Chondrocyte (in vitro differentiated cells): ENCODE measurements at regions not wholly inside any gene's neighbourhood (a gene's known extent, or its start where the extent isn't known, plus 50 kb on each side); places are given as distances from the start of the nearest gene placed in this dataset.
A peak's percentile ranks its signal among the peaks of the same experiment; 100 is the strongest.

Source experiments
- DNase-seq: peaks from one replicate; pipeline ENCODE4 v3.0.0; 2021; ENCODE audit warnings: mixed read lengths, low spot score
- H3K27ac Mint-ChIP-seq: one replicate; pipeline ENCODE4 v1.8.0; 2021; ENCODE audit warnings: mild to moderate bottlenecking, moderate library complexity, mixed read lengths; ENCODE audit not compliant: unreplicated experiment
- H3K27me3 Mint-ChIP-seq: 2 replicates; pipeline ENCODE4 v1.8.0; 2021; ENCODE audit warnings: low read depth, mixed read lengths
- H3K36me3 Mint-ChIP-seq: 2 replicates; pipeline ENCODE4 v1.8.0; 2021; ENCODE audit warnings: low read depth, mixed read lengths
- H3K4me1 Mint-ChIP-seq: 2 replicates; pipeline ENCODE4 v1.8.0; 2021; ENCODE audit warnings: low read depth, mild to moderate bottlenecking, mixed read lengths
- H3K4me3 Mint-ChIP-seq: one replicate; pipeline ENCODE4 v1.8.0; 2021; ENCODE audit warnings: mild to moderate bottlenecking, moderate library complexity, mixed read lengths; ENCODE audit not compliant: unreplicated experiment
- H3K9me3 Mint-ChIP-seq: 2 replicates; pipeline ENCODE4 v1.8.0; 2021; ENCODE audit warnings: low read depth, mixed read lengths
- CTCF ChIP-seq: fragments of 200-600 bp; sonication (generic); IDR thresholded peaks from 2 replicates; pipeline ENCODE4 v1.5.0; 2021; ENCODE audit warnings: antibody characterized with exemption, mild to moderate bottlenecking, moderate library complexity

GRCh38 chr15:39511000-39511915 is 69.6 kb upstream of the THBS1 start:
- peak; percentile 13 for TF ChIP-seq CTCF
- DNase-seq = no peak
- Mint-ChIP-seq H3K27me3 (no peaks in the 10 kb centered on the region), H3K9me3 (peaks cover 6% of the 10 kb centered on the region), H3K27ac (peak overlapping the region; percentile 55), H3K36me3 (no peaks in the 10 kb centered on the region), H3K4me1 (peaks cover 33% of the 10 kb centered on the region), H3K4me3 (peak overlapping the region; percentile 54)

GRCh38 chr15:39511916-39512260 is 69.0 kb upstream of the THBS1 start:
- H3K36me3 Mint-ChIP-seq = no peaks in the 10 kb centered on the region
- H3K27ac Mint-ChIP-seq = peak overlapping the region; percentile 55
- H3K4me1 Mint-ChIP-seq = peaks cover 31% of the 10 kb centered on the region
- DNase-seq = no peak
- no peaks in the 10 kb centered on the region for H3K27me3 Mint-ChIP-seq
- peak; percentile 0 for TF ChIP-seq CTCF
- peaks cover 6% of the 10 kb centered on the region for H3K9me3 Mint-ChIP-seq
- peak overlapping the region; percentile 54 for H3K4me3 Mint-ChIP-seq

- H3K36me3 Mint-ChIP-seq = no peaks in the 10 kb centered on the region
- TF ChIP-seq CTCF = no peak
- no peak overlapping the region for H3K27ac Mint-ChIP-seq
- peaks cover 6% of the 10 kb centered on the region for H3K9me3 Mint-ChIP-seq
- peaks cover 31% of the 10 kb centered on the region for H3K4me1 Mint-ChIP-seq
- no peak for DNase-seq
- no peaks in the 10 kb centered on the region for H3K27me3 Mint-ChIP-seq
- no peak overlapping the region for H3K4me3 Mint-ChIP-seq
Observed at GRCh38 chr15:39512643-39513042, 68.2 kb upstream of the THBS1 start.

GRCh38 chr15:39513936-39514335 is 66.9 kb upstream of the THBS1 start:
- Mint-ChIP-seq H3K27me3 (no peaks in the 10 kb centered on the region), H3K27ac (no peak overlapping the region), H3K36me3 (no peaks in the 10 kb centered on the region), H3K4me1 (peaks cover 27% of the 10 kb centered on the region), H3K9me3 (peaks cover 6% of the 10 kb centered on the region), H3K4me3 (no peak overlapping the region)
- DNase-seq = no peak
- no peak for TF ChIP-seq CTCF

- no peak overlapping the region for H3K27ac Mint-ChIP-seq
- no peaks in the 10 kb centered on the region for H3K36me3 Mint-ChIP-seq
- no peak overlapping the region for H3K4me3 Mint-ChIP-seq
- no peaks in the 10 kb centered on the region for H3K27me3 Mint-ChIP-seq
- H3K9me3 Mint-ChIP-seq = peaks cover 6% of the 10 kb centered on the region
- no peak for TF ChIP-seq CTCF
- no peak for DNase-seq
- peaks cover 27% of the 10 kb centered on the region for H3K4me1 Mint-ChIP-seq
Observed at GRCh38 chr15:39514933-39515332, 65.9 kb upstream of the THBS1 start.
